ENCODE measurements at regions not wholly inside any gene's neighbourhood (a gene's known extent, or its start where the extent isn't known, plus 50 kb on each side); places are given as distances from the start of the nearest gene placed in this dataset.
"Not testable (repeated sequence)": the region's sequence is repeated elsewhere in the genome, so short reads cannot be mapped to it uniquely, and the experiment has no call there.

GRCh38 chr4:11072999-11073398 is 355.7 kb downstream of the HS3ST1 start:
- Histone ChIP-seq H3K27me3 (ENCODE audit: low read length) (no peaks in the 10 kb centered on the region), H3K9me3 (ENCODE audit: low read length) (peaks cover 3% of the 10 kb centered on the region; the same call in 1 of the 2 replicates), H3K36me3 (ENCODE audit: insufficient read depth, low read length) (no peaks in the 10 kb centered on the region), H3K4me3 (ENCODE audit: low read length) (no peak overlapping the region), H3K9ac (ENCODE audit: low read length) (no peak overlapping the region), H3K4me1 (ENCODE audit: low read length) (no peaks in the 10 kb centered on the region), H3K79me2 (ENCODE audit: low read length) (no peaks in the 10 kb centered on the region), H2AFZ (ENCODE audit: low read length) (no peak overlapping the region), H3K4me2 (ENCODE audit: low read depth, low read length, poor library complexity, severe bottlenecking) (no peak overlapping the region), H3K27ac (ENCODE audit: low read length) (no peak overlapping the region), H3K9me2 (replicated peaks; ENCODE audit: insufficient read depth, low read length) (no peaks in the 10 kb centered on the region), H4K20me1 (ENCODE audit: insufficient read depth, low read depth, low read length) (no peaks in the 10 kb centered on the region)
- DNase-seq = no peak

GRCh38 chr4:11072463-11072862 is 356.2 kb downstream of the HS3ST1 start:
- H3K27ac ChIP-seq (ENCODE audit: low read length) = no peak overlapping the region
- DNase-seq = no peak
- peaks cover 3% of the 10 kb centered on the region; the same call in 1 of the 2 replicates for H3K9me3 ChIP-seq (ENCODE audit: low read length)
- no peaks in the 10 kb centered on the region for H3K4me1 ChIP-seq (ENCODE audit: low read length)
- no peak overlapping the region for H3K9ac ChIP-seq (ENCODE audit: low read length)
- H3K27me3 ChIP-seq (ENCODE audit: low read length) = no peaks in the 10 kb centered on the region
- no peaks in the 10 kb centered on the region for H3K9me2 ChIP-seq (replicated peaks; ENCODE audit: insufficient read depth, low read length)
- H3K36me3 ChIP-seq (ENCODE audit: insufficient read depth, low read length) = no peaks in the 10 kb centered on the region
- H4K20me1 ChIP-seq (ENCODE audit: insufficient read depth, low read depth, low read length) = no peaks in the 10 kb centered on the region
- H3K4me2 ChIP-seq (ENCODE audit: low read depth, low read length, poor library complexity, severe bottlenecking) = no peak overlapping the region
- H2AFZ ChIP-seq (ENCODE audit: low read length) = no peak overlapping the region
- no peak overlapping the region for H3K4me3 ChIP-seq (ENCODE audit: low read length)
- H3K79me2 ChIP-seq (ENCODE audit: low read length) = no peaks in the 10 kb centered on the region

GRCh38 chr4:11070813-11071212 is 357.9 kb downstream of the HS3ST1 start:
- no peak overlapping the region for H3K27ac ChIP-seq (ENCODE audit: low read length)
- no peaks in the 10 kb centered on the region for H3K4me1 ChIP-seq (ENCODE audit: low read length)
- H3K9me2 ChIP-seq (replicated peaks; ENCODE audit: insufficient read depth, low read length) = no peaks in the 10 kb centered on the region
- no peaks in the 10 kb centered on the region for H4K20me1 ChIP-seq (ENCODE audit: insufficient read depth, low read depth, low read length)
- H3K27me3 ChIP-seq (ENCODE audit: low read length) = no peaks in the 10 kb centered on the region
- no peak for DNase-seq
- no peak overlapping the region for H3K9ac ChIP-seq (ENCODE audit: low read length)
- H3K9me3 ChIP-seq (ENCODE audit: low read length) = no peaks in the 10 kb centered on the region
- no peaks in the 10 kb centered on the region for H3K79me2 ChIP-seq (ENCODE audit: low read length)
- H3K4me3 ChIP-seq (ENCODE audit: low read length) = no peak overlapping the region
- no peak overlapping the region for H3K4me2 ChIP-seq (ENCODE audit: low read depth, low read length, poor library complexity, severe bottlenecking)
- no peaks in the 10 kb centered on the region for H3K36me3 ChIP-seq (ENCODE audit: insufficient read depth, low read length)
- H2AFZ ChIP-seq (ENCODE audit: low read length) = no peak overlapping the region

- H3K9ac ChIP-seq (ENCODE audit: low read length) = no peak overlapping the region
- no peaks in the 10 kb centered on the region for H3K27me3 ChIP-seq (ENCODE audit: low read length)
- H4K20me1 ChIP-seq (ENCODE audit: insufficient read depth, low read depth, low read length) = no peaks in the 10 kb centered on the region
- DNase-seq = no peak
- H3K9me2 ChIP-seq (replicated peaks; ENCODE audit: insufficient read depth, low read length) = no peaks in the 10 kb centered on the region
- no peaks in the 10 kb centered on the region for H3K9me3 ChIP-seq (ENCODE audit: low read length)
- H3K4me3 ChIP-seq (ENCODE audit: low read length) = no peak overlapping the region
- H2AFZ ChIP-seq (ENCODE audit: low read length) = no peak overlapping the region
- H3K4me2 ChIP-seq (ENCODE audit: low read depth, low read length, poor library complexity, severe bottlenecking) = no peak overlapping the region
- H3K36me3 ChIP-seq (ENCODE audit: insufficient read depth, low read length) = no peaks in the 10 kb centered on the region
- H3K27ac ChIP-seq (ENCODE audit: low read length) = no peak overlapping the region
- no peaks in the 10 kb centered on the region for H3K79me2 ChIP-seq (ENCODE audit: low read length)
- H3K4me1 ChIP-seq (ENCODE audit: low read length) = no peaks in the 10 kb centered on the region
These were observed 359.0 kb downstream of the HS3ST1 start for GRCh38 chr4:11069581-11070211.

GRCh38 chr4:11069083-11069482 is 359.6 kb downstream of the HS3ST1 start:
- H3K36me3 ChIP-seq (ENCODE audit: insufficient read depth, low read length) = no peaks in the 10 kb centered on the region
- H3K9me3 ChIP-seq (ENCODE audit: low read length) = no peaks in the 10 kb centered on the region
- no peaks in the 10 kb centered on the region for H4K20me1 ChIP-seq (ENCODE audit: insufficient read depth, low read depth, low read length)
- no peaks in the 10 kb centered on the region for H3K27me3 ChIP-seq (ENCODE audit: low read length)
- no peak overlapping the region for H3K27ac ChIP-seq (ENCODE audit: low read length)
- no peaks in the 10 kb centered on the region for H3K9me2 ChIP-seq (replicated peaks; ENCODE audit: insufficient read depth, low read length)
- DNase-seq = no peak
- H3K79me2 ChIP-seq (ENCODE audit: low read length) = no peaks in the 10 kb centered on the region
- H3K4me3 ChIP-seq (ENCODE audit: low read length) = no peak overlapping the region
- H3K4me1 ChIP-seq (ENCODE audit: low read length) = no peaks in the 10 kb centered on the region
- no peak overlapping the region for H2AFZ ChIP-seq (ENCODE audit: low read length)
- no peak overlapping the region for H3K9ac ChIP-seq (ENCODE audit: low read length)
- H3K4me2 ChIP-seq (ENCODE audit: low read depth, low read length, poor library complexity, severe bottlenecking) = no peak overlapping the region

- H3K4me1 ChIP-seq (ENCODE audit: low read length); DNase-seq; H3K79me2 ChIP-seq (ENCODE audit: low read length); H3K9ac ChIP-seq (ENCODE audit: low read length); H3K9me2 ChIP-seq (replicated peaks; ENCODE audit: insufficient read depth, low read length); H3K4me3 ChIP-seq (ENCODE audit: low read length); H4K20me1 ChIP-seq (ENCODE audit: insufficient read depth, low read depth, low read length); H3K36me3 ChIP-seq (ENCODE audit: insufficient read depth, low read length); H2AFZ ChIP-seq (ENCODE audit: low read length); H3K27ac ChIP-seq (ENCODE audit: low read length); H3K9me3 ChIP-seq (ENCODE audit: low read length); H3K27me3 ChIP-seq (ENCODE audit: low read length); H3K4me2 ChIP-seq (ENCODE audit: low read depth, low read length, poor library complexity, severe bottlenecking): not testable (repeated sequence)
These were observed 362.1 kb downstream of the HS3ST1 start for GRCh38 chr4:11066584-11066983.

- H3K9ac ChIP-seq (ENCODE audit: low read length); H3K79me2 ChIP-seq (ENCODE audit: low read length); H2AFZ ChIP-seq (ENCODE audit: low read length); H4K20me1 ChIP-seq (ENCODE audit: insufficient read depth, low read depth, low read length); H3K4me2 ChIP-seq (ENCODE audit: low read depth, low read length, poor library complexity, severe bottlenecking); H3K36me3 ChIP-seq (ENCODE audit: insufficient read depth, low read length); H3K4me1 ChIP-seq (ENCODE audit: low read length); H3K9me3 ChIP-seq (ENCODE audit: low read length); H3K27me3 ChIP-seq (ENCODE audit: low read length); DNase-seq; H3K27ac ChIP-seq (ENCODE audit: low read length); H3K9me2 ChIP-seq (replicated peaks; ENCODE audit: insufficient read depth, low read length); H3K4me3 ChIP-seq (ENCODE audit: low read length): not testable (repeated sequence)
These were observed 368.1 kb downstream of the HS3ST1 start for GRCh38 chr4:11060637-11061036.

GRCh38 chr4:11054937-11055336 is 370.4 kb upstream of the CLNK start:
- not testable (repeated sequence) for H3K36me3 ChIP-seq (ENCODE audit: insufficient read depth, low read length); H2AFZ ChIP-seq (ENCODE audit: low read length); H3K9ac ChIP-seq (ENCODE audit: low read length); H3K4me3 ChIP-seq (ENCODE audit: low read length); H3K4me2 ChIP-seq (ENCODE audit: low read depth, low read length, poor library complexity, severe bottlenecking); H3K9me2 ChIP-seq (replicated peaks; ENCODE audit: insufficient read depth, low read length); H3K27me3 ChIP-seq (ENCODE audit: low read length); H4K20me1 ChIP-seq (ENCODE audit: insufficient read depth, low read depth, low read length); H3K4me1 ChIP-seq (ENCODE audit: low read length); H3K79me2 ChIP-seq (ENCODE audit: low read length); H3K27ac ChIP-seq (ENCODE audit: low read length); DNase-seq
- H3K9me3 ChIP-seq (ENCODE audit: low read length) = peaks cover 17% of the 10 kb centered on the region
